Activated CD8-positive, alpha-beta T cell treated with anti-CD3 and anti-CD28 coated beads for 36 hours (primary cell): ENCODE measurements at regions not wholly inside any gene's neighbourhood (a gene's known extent, or its start where the extent isn't known, plus 50 kb on each side); places are given as distances from the start of the nearest gene placed in this dataset.

Experiments used
- ATAC-seq: fragments of 200-7000 bp; cut with Tn5 transposase; one replicate; pipeline ENCODE4 v1.10.0; 2021; ENCODE audit warnings: mild to moderate bottlenecking, moderate library complexity
- CTCF ChIA-PET: fragments of 350-600 bp; sonication (Branson Sonifier 250); formaldehyde crosslinking; loops from one replicate; lab custom pipeline; 2021; ENCODE audit warnings: antibody characterized with exemption; lab: Charles Lee
- POLR2A ChIA-PET: fragments of 350-600 bp; sonication (Branson Sonifier 250); formaldehyde crosslinking; loops from one replicate; lab custom pipeline; 2021; ENCODE audit warnings: antibody characterized with exemption; lab: Charles Lee
- DNase-seq: peaks from one replicate; pipeline ENCODE4 v3.0.0-alpha.2; 2020
- H3K27ac Mint-ChIP-seq: one replicate; pipeline ENCODE4 v1.8.0; 2021; ENCODE audit warnings: mild to moderate bottlenecking, mixed read lengths
- H3K27me3 Mint-ChIP-seq: one replicate; pipeline ENCODE4 v1.8.0; 2021; ENCODE audit warnings: mixed read lengths
- H3K36me3 Mint-ChIP-seq: one replicate; pipeline ENCODE4 v1.8.0; 2021; ENCODE audit warnings: low read depth, mixed read lengths
- H3K4me1 Mint-ChIP-seq: one replicate; pipeline ENCODE4 v1.8.0; 2021; ENCODE audit warnings: low read depth, mixed read lengths
- H3K4me3 Mint-ChIP-seq: one replicate; pipeline ENCODE4 v1.8.0; 2021; ENCODE audit warnings: mild to moderate bottlenecking, moderate library complexity, mixed read lengths
- H3K9me3 Mint-ChIP-seq: one replicate; pipeline ENCODE4 v1.8.0; 2021; ENCODE audit warnings: mixed read lengths
- CTCF ChIP-seq: fragments of 200-600 bp; IDR thresholded peaks from one replicate; pipeline ENCODE4 v1.8.0; 2022; ENCODE audit warnings: antibody characterized with exemption, mild to moderate bottlenecking
- intact Hi-C: fragments of 100-400 bp; cut with micrococcal nuclease; formaldehyde crosslinking; loops from one replicate; pipeline ENCODE4 v1.10.0; 2022

DNA sequence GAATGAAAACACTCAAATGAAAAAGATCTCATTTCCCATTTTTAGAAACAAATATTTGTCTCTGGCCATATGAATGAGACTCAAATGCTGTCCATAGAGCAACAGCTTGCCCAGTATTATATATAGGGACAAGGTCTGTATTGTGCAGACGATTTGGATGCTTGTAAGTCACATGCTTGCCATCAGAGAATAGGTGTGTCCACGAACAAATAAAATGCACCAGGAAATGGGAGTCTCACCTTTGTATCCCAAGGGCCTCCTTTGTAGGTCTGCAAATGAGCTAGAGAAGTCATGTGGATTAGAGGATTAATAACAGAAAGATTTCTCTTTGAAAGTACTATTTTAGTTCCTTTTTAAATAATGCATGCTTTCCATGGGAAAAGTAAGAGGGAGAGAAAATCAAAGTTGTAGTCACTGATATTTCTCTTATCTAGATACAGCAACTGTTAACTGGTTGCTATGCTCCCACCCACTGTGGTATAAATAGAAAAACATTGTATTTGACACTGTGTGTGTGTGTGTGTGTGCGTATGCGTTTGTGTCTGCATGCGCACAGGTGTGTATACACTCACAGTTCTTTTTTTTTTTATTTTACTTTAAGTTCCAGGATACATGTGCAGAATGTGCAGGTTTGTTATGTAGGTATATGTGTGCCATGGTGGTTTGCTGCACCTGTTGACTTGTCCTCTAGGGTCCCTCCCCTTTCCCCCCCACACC, 383.4 kb upstream of the ARRDC4 start:
- Mint-ChIP-seq H3K27ac (no peak overlapping the region), H3K36me3 (no peaks in the 10 kb centered on the region), H3K4me1 (no peaks in the 10 kb centered on the region), H3K9me3 (peaks cover 12% of the 10 kb centered on the region), H3K27me3 (no peaks in the 10 kb centered on the region), H3K4me3 (no peak overlapping the region)
- ChIA-PET POLR2A (no interaction called here), CTCF (no interaction called here)
- TF ChIP-seq CTCF: no peak
- ATAC-seq: no peak
- no peak for DNase-seq
- intact Hi-C loops: no loop called here

- Mint-ChIP-seq H3K4me3 (no peak overlapping the region), H3K4me1 (no peaks in the 10 kb centered on the region), H3K27me3 (no peaks in the 10 kb centered on the region), H3K36me3 (no peaks in the 10 kb centered on the region), H3K9me3 (peaks cover 4% of the 10 kb centered on the region), H3K27ac (no peak overlapping the region)
- no peak for TF ChIP-seq CTCF
- POLR2A ChIA-PET: no interaction called here
- intact Hi-C loops: no loop called here
- CTCF ChIA-PET: no interaction called here
- no peak for ATAC-seq
- no peak for DNase-seq
Measured at GRCh38 chr15:97585408-97585807, 375.1 kb upstream of the ARRDC4 start.

- intact Hi-C loops: no loop called here
- DNase-seq (no peak), ATAC-seq (no peak)
- ChIA-PET POLR2A (no interaction called here), CTCF (no interaction called here)
- Mint-ChIP-seq H3K36me3 (no peaks in the 10 kb centered on the region), H3K27ac (no peak overlapping the region), H3K9me3 (no peaks in the 10 kb centered on the region), H3K4me1 (no peaks in the 10 kb centered on the region), H3K4me3 (no peak overlapping the region), H3K27me3 (no peaks in the 10 kb centered on the region)
- no peak for TF ChIP-seq CTCF
Measured at GRCh38 chr15:97592778-97593177, 367.7 kb upstream of the ARRDC4 start.

DNA sequence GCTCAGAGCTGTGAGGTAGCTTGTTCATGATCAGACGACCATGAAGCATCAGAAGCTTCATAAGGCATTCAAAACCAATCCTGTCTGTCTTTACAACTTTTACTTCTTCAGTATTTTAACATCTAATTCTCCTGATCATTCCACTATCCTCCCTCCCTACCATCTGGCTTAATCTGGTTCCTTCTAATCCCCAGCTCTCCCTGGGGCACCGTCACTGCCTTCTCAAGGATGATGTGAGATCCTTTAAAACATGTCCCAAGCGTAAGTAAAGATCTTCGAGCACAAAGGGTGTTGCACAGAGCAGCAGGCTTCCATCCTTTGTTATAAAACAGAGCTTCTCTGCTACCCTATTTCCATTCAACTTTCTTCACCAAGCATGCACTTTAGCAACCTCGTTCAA, 362.7 kb upstream of the ARRDC4 start:
- Mint-ChIP-seq H3K36me3 (no peaks in the 10 kb centered on the region), H3K9me3 (no peaks in the 10 kb centered on the region), H3K4me1 (no peaks in the 10 kb centered on the region), H3K27ac (no peak overlapping the region), H3K27me3 (no peaks in the 10 kb centered on the region), H3K4me3 (no peak overlapping the region)
- CTCF ChIA-PET: no interaction called here
- intact Hi-C loops: no loop called here
- TF ChIP-seq CTCF: no peak
- POLR2A ChIA-PET: no interaction called here
- DNase-seq (no peak), ATAC-seq (no peak)

GRCh38 chr15:97598353-97598798, 362.1 kb upstream of the ARRDC4 start:
- POLR2A ChIA-PET: no interaction called here
- intact Hi-C loops: no loop called here
- no peak overlapping the region for H3K4me3 Mint-ChIP-seq
- no peaks in the 10 kb centered on the region for H3K9me3 Mint-ChIP-seq
- CTCF ChIA-PET: no interaction called here
- DNase-seq (no peak), ATAC-seq (no peak)
- H3K4me1 Mint-ChIP-seq: no peaks in the 10 kb centered on the region
- H3K27me3 Mint-ChIP-seq: no peaks in the 10 kb centered on the region
- no peak overlapping the region for H3K27ac Mint-ChIP-seq
- TF ChIP-seq CTCF: no peak
- H3K36me3 Mint-ChIP-seq: no peaks in the 10 kb centered on the region
